ENCODE measurements at regions not wholly inside any gene's neighbourhood (a gene's known extent, or its start where the extent isn't known, plus 50 kb on each side); places are given as distances from the start of the nearest gene placed in this dataset.

DNA sequence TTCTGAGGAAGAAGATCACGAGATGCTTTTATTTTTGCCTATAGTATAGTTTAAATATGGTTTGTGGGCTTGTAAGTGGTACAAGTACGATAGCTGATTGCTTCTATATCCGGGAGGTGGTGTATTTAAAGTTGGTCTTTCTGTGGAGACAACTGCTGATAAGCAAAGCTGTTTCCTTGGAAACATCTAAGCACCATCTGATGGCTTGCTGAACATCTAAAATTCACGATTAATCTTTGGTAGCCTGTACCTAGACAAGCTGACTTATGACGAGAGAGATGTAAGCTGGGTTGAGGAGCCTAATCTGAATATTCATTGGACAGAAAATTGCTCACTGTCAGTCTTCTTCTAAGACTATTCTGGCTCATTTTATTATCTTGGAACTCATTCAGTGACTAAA lies 74.6 kb upstream of the NWD2 start:
- TF ChIP-seq ZNF510 (tag by site-specific recombination; IDR thresholded peaks at IDR 0.05; ENCODE audit: insufficient replicate concordance) (no peak), ZNF274 (IDR thresholded peaks at IDR 0.05; ENCODE audit: low read length) (no peak), ZNF274 (tag by site-specific recombination; IDR thresholded peaks at IDR 0.05; ENCODE audit: borderline replicate concordance) (no peak), ZBTB17 (tag by site-specific recombination; IDR thresholded peaks at IDR 0.05) (no peak), ZNF596 (tag by site-specific recombination; IDR thresholded peaks at IDR 0.05) (no peak), ZNF174 (tag by site-specific recombination; IDR thresholded peaks at IDR 0.05) (no peak), ZNF629 (tag by site-specific recombination; IDR thresholded peaks at IDR 0.05) (no peak), ZNF610 (tag by site-specific recombination; IDR thresholded peaks at IDR 0.05; ENCODE audit: borderline replicate concordance) (no peak), ZXDB (tag by site-specific recombination; IDR thresholded peaks at IDR 0.05) (no peak), ZNF114 (tag by site-specific recombination; IDR thresholded peaks at IDR 0.05) (no peak), REST (tag by site-specific recombination; IDR thresholded peaks at IDR 0.05) (no peak)
- TF ChIP-seq, protein P1, sequence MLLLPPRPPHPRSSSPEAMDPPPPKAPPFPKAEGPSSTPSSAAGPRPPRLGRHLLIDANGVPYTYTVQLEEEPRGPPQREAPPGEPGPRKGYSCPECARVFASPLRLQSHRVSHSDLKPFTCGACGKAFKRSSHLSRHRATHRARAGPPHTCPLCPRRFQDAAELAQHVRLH (tag by site-specific recombination; IDR thresholded peaks at IDR 0.05): no peak
- TF ChIP-seq, protein P2, sequence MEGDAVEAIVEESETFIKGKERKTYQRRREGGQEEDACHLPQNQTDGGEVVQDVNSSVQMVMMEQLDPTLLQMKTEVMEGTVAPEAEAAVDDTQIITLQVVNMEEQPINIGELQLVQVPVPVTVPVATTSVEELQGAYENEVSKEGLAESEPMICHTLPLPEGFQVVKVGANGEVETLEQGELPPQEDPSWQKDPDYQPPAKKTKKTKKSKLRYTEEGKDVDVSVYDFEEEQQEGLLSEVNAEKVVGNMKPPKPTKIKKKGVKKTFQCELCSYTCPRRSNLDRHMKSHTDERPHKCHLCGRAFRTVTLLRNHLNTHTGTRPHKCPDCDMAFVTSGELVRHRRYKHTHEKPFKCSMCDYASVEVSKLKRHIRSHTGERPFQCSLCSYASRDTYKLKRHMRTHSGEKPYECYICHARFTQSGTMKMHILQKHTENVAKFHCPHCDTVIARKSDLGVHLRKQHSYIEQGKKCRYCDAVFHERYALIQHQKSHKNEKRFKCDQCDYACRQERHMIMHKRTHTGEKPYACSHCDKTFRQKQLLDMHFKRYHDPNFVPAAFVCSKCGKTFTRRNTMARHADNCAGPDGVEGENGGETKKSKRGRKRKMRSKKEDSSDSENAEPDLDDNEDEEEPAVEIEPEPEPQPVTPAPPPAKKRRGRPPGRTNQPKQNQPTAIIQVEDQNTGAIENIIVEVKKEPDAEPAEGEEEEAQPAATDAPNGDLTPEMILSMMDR (tag by site-specific recombination; IDR thresholded peaks at IDR 0.05): no peak
- TF ChIP-seq, protein P3, sequence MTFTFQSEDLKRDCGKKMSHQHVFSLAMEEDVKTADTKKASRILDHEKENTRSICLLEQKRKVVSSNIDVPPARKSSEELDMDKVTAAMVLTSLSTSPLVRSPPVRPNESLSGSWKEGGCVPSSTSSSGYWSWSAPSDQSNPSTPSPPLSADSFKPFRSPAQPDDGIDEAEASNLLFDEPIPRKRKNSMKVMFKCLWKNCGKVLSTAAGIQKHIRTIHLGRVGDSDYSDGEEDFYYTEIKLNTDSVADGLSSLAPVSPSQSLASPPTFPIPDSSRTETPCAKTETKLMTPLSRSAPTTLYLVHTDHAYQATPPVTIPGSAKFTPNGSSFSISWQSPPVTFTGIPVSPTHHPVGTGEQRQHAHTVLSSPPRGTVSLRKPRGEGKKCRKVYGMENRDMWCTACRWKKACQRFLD (tag by site-specific recombination; IDR thresholded peaks at IDR 0.05): no peak

Measured in HEK293 (cell line).